IPS-18c (cell line): ENCODE measurements at regions not wholly inside any gene's neighbourhood (a gene's known extent, or its start where the extent isn't known, plus 50 kb on each side); places are given as distances from the start of the nearest gene placed in this dataset.
"Not testable (repeated sequence)": the region's sequence is repeated elsewhere in the genome, so short reads cannot be mapped to it uniquely, and the experiment has no call there.

Source experiments
- H3K4me3 ChIP-seq: 2 replicates; pipeline ENCODE4 v1.7.0; 2013; ENCODE audit warnings: low read depth, mild to moderate bottlenecking, low read length, moderate library complexity; ENCODE audit not compliant: insufficient read depth
- H3K9me3 ChIP-seq: one replicate; pipeline ENCODE4 v1.6.1; 2013; ENCODE audit warnings: mild to moderate bottlenecking, low read length, moderate library complexity; ENCODE audit not compliant: control insufficient read depth, insufficient read depth

- H3K9me3 ChIP-seq: no peaks in the 10 kb centered on the region
- no peak overlapping the region for H3K4me3 ChIP-seq
These were observed 148.5 kb upstream of the WSCD1 start for GRCh38 chr17:5921512-5922282.

- no peak overlapping the region for H3K4me3 ChIP-seq
These were observed 147.7 kb upstream of the WSCD1 start for GRCh38 chr17:5922476-5922875.

GRCh38 chr17:5929721-5930120 is 140.5 kb upstream of the WSCD1 start:
- H3K9me3 ChIP-seq: no peaks in the 10 kb centered on the region
- H3K4me3 ChIP-seq: no peak overlapping the region

More at GRCh38 chr17:5922476-5922875, 147.7 kb upstream of the WSCD1 start:
- H3K9me3 ChIP-seq: no peaks in the 10 kb centered on the region

- H3K9me3 ChIP-seq, H3K4me3 ChIP-seq: not testable (repeated sequence)
These were observed 139.6 kb upstream of the WSCD1 start for GRCh38 chr17:5930555-5930954.

GRCh38 chr17:5931616-5932015 is 138.6 kb upstream of the WSCD1 start:
- H3K9me3 ChIP-seq: no peaks in the 10 kb centered on the region

GRCh38 chr17:5933430-5933829 is 136.7 kb upstream of the WSCD1 start:
- Histone ChIP-seq H3K9me3 (no peaks in the 10 kb centered on the region), H3K4me3 (no peak overlapping the region)

More at GRCh38 chr17:5931616-5932015, 138.6 kb upstream of the WSCD1 start:
- H3K4me3 ChIP-seq: no peak overlapping the region

GRCh38 chr17:5941258-5941657 is 128.9 kb upstream of the WSCD1 start:
- peaks cover 5% of the 10 kb centered on the region for H3K9me3 ChIP-seq
- H3K4me3 ChIP-seq: no peak overlapping the region

- peaks cover 5% of the 10 kb centered on the region for H3K9me3 ChIP-seq
- H3K4me3 ChIP-seq: no peak overlapping the region
These were observed 127.5 kb upstream of the WSCD1 start for GRCh38 chr17:5942687-5943086.

GRCh38 chr17:5943232-5943631 is 126.9 kb upstream of the WSCD1 start:
- no peak overlapping the region for H3K4me3 ChIP-seq
- H3K9me3 ChIP-seq: peaks cover 5% of the 10 kb centered on the region

- no peak overlapping the region for H3K4me3 ChIP-seq
- peaks cover 5% of the 10 kb centered on the region for H3K9me3 ChIP-seq
These were observed 126.2 kb upstream of the WSCD1 start for GRCh38 chr17:5943982-5944381.

GRCh38 chr17:5947701-5948180 is 122.4 kb upstream of the WSCD1 start:
- Histone ChIP-seq H3K4me3 (no peak overlapping the region), H3K9me3 (peaks cover 5% of the 10 kb centered on the region)

- Histone ChIP-seq H3K9me3 (peaks cover 5% of the 10 kb centered on the region), H3K4me3 (no peak overlapping the region)
These were observed 121.4 kb upstream of the WSCD1 start for GRCh38 chr17:5948811-5949210.

- Histone ChIP-seq H3K4me3 (no peak overlapping the region), H3K9me3 (peaks cover 3% of the 10 kb centered on the region)
These were observed 119.3 kb upstream of the WSCD1 start for GRCh38 chr17:5950878-5951277.

GRCh38 chr17:5951912-5952311 is 118.3 kb upstream of the WSCD1 start:
- Histone ChIP-seq H3K9me3 (peaks cover 2% of the 10 kb centered on the region), H3K4me3 (no peak overlapping the region)

- peaks cover 2% of the 10 kb centered on the region for H3K9me3 ChIP-seq
- no peak overlapping the region for H3K4me3 ChIP-seq
These were observed 117.7 kb upstream of the WSCD1 start for GRCh38 chr17:5952518-5952917.

GRCh38 chr17:5955764-5956163 is 114.4 kb upstream of the WSCD1 start:
- H3K4me3 ChIP-seq: peak overlapping the region; percentile 9; the same call in 1 of the 2 replicates
- H3K9me3 ChIP-seq: peaks cover 2% of the 10 kb centered on the region

GRCh38 chr17:5958850-5959249 is 111.3 kb upstream of the WSCD1 start:
- Histone ChIP-seq H3K4me3 (no peak overlapping the region), H3K9me3 (peaks cover 2% of the 10 kb centered on the region)

GRCh38 chr17:5962371-5962770 is 107.8 kb upstream of the WSCD1 start:
- Histone ChIP-seq H3K9me3 (no peaks in the 10 kb centered on the region), H3K4me3 (no peak overlapping the region)

- peaks cover 5% of the 10 kb centered on the region for H3K9me3 ChIP-seq
- 0 out of 2 replicates have a peak overlapping the region, but pooled peaks have one; percentile 3 for H3K4me3 ChIP-seq
These were observed 98.2 kb upstream of the WSCD1 start for GRCh38 chr17:5971969-5972368.
